IPS DF 4.7 (cell line): ENCODE measurements at regions not wholly inside any gene's neighbourhood (a gene's known extent, or its start where the extent isn't known, plus 50 kb on each side); places are given as distances from the start of the nearest gene placed in this dataset.
"Not testable (repeated sequence)": the region's sequence is repeated elsewhere in the genome, so short reads cannot be mapped to it uniquely, and the experiment has no call there.

ENCODE experiments used
- DNase-seq: peaks from one replicate; pipeline ENCODE4 v3.0.0-alpha.2; 2013; ENCODE audit warnings: low spot score; ENCODE audit errors: extremely low read depth

GRCh38 chr12:114131824-114132223 is 165.7 kb upstream of the RBM19 start:
- peak; percentile 30 for DNase-seq

GRCh38 chr12:114123108-114123507 is 157.0 kb upstream of the RBM19 start:
- peak; percentile 30 for DNase-seq

- no peak for DNase-seq
Observed at GRCh38 chr12:114122016-114122415, 155.9 kb upstream of the RBM19 start.

GRCh38 chr12:114119316-114119715 is 153.2 kb upstream of the RBM19 start:
- DNase-seq = no peak

- no peak for DNase-seq
Observed at GRCh38 chr12:114096461-114096860, 130.3 kb upstream of the RBM19 start.

GRCh38 chr12:114093520-114093919 is 127.4 kb upstream of the RBM19 start:
- no peak for DNase-seq

GRCh38 chr12:114092981-114093380 is 126.9 kb upstream of the RBM19 start:
- no peak for DNase-seq

GRCh38 chr12:114090211-114090610 is 124.1 kb upstream of the RBM19 start:
- DNase-seq = no peak

- DNase-seq = no peak
Observed at GRCh38 chr12:114073076-114073475, 107.0 kb upstream of the RBM19 start.

- no peak for DNase-seq
Observed at GRCh38 chr12:114069507-114069906, 103.4 kb upstream of the RBM19 start.

- no peak for DNase-seq
Observed at GRCh38 chr12:114064497-114064896, 98.4 kb upstream of the RBM19 start.

GRCh38 chr12:114064034-114064433 is 97.9 kb upstream of the RBM19 start:
- not testable (repeated sequence) for DNase-seq

- no peak for DNase-seq
Observed at GRCh38 chr12:114063435-114063834, 97.3 kb upstream of the RBM19 start.

- not testable (repeated sequence) for DNase-seq
Observed at GRCh38 chr12:114056351-114056750, 90.2 kb upstream of the RBM19 start.

- DNase-seq = no peak
Observed at GRCh38 chr12:114054982-114055381, 88.9 kb upstream of the RBM19 start.

GRCh38 chr12:114046236-114046998 is 80.3 kb upstream of the RBM19 start:
- no peak for DNase-seq

GRCh38 chr12:114045349-114045748 is 79.2 kb upstream of the RBM19 start:
- DNase-seq = no peak

- no peak for DNase-seq
Observed at GRCh38 chr12:114041590-114041989, 75.5 kb upstream of the RBM19 start.

GRCh38 chr12:114041136-114041535 is 75.0 kb upstream of the RBM19 start:
- DNase-seq = no peak

- DNase-seq = no peak
Observed at GRCh38 chr12:114038962-114039361, 72.8 kb upstream of the RBM19 start.

GRCh38 chr12:114032801-114033200 is 66.7 kb upstream of the RBM19 start:
- no peak for DNase-seq

- no peak for DNase-seq
Observed at GRCh38 chr12:114030451-114030850, 64.3 kb upstream of the RBM19 start.

GRCh38 chr12:114026805-114027204 is 60.7 kb upstream of the RBM19 start:
- no peak for DNase-seq

- DNase-seq = no peak
Observed at GRCh38 chr12:114025935-114026334, 59.8 kb upstream of the RBM19 start.
